ENCODE measurements at regions not wholly inside any gene's neighbourhood (a gene's known extent, or its start where the extent isn't known, plus 50 kb on each side); places are given as distances from the start of the nearest gene placed in this dataset.

GRCh38 chr16:74024953-74025352, 271.7 kb upstream of the PSMD7 start:
- TF ChIP-seq POLR2A (IDR thresholded peaks at IDR 0.05) (no peak), POLR2AphosphoS5 (IDR thresholded peaks at IDR 0.05) (no peak), EP300 (IDR thresholded peaks at IDR 0.05; ENCODE audit: low read depth) (no peak), CTCF (IDR thresholded peaks at IDR 0.05) (no peak)
- no peak for DNase-seq
- in situ Hi-C loops (cut with MboI; ENCODE audit: low pct_ligation_motif_present in 1 of 4, low pct_unique_long_range_greater_than_20kb in 1 of 4, low sequenced_read_pairs in 3 of 4) (no loop called here), intact Hi-C loops (cut with DNase I; ENCODE audit: low total_unique reads) (no loop called here)
- Histone ChIP-seq H3K9me3 (no peaks in the 10 kb centered on the region), H3K4me3 (no peak overlapping the region), H3K36me3 (no peaks in the 10 kb centered on the region), H3K27me3 (no peaks in the 10 kb centered on the region), H3K27ac (no peak overlapping the region), H3K4me1 (peaks cover 0 to 18% (median 12%) of the 10 kb centered on the region in 4 donors)
- 56 to 81% methylated on average over 1 to 2 of the region's 2 CpGs for WGBS, 2 donors (ENCODE audit: low coverage in 1 of 2)

- Histone ChIP-seq H3K36me3 (no peaks in the 10 kb centered on the region), H3K4me1 (no peaks in the 10 kb centered on the region), H3K4me3 (no peak overlapping the region), H3K9me3 (no peaks in the 10 kb centered on the region), H3K27me3 (no peaks in the 10 kb centered on the region), H3K27ac (no peak overlapping the region)
- intact Hi-C loops (cut with DNase I; ENCODE audit: low total_unique reads) (no loop called here), in situ Hi-C loops (cut with MboI; ENCODE audit: low pct_ligation_motif_present in 1 of 4, low pct_unique_long_range_greater_than_20kb in 1 of 4, low sequenced_read_pairs in 3 of 4) (no loop called here)
- 87 to 91% methylated on average over 4 of the region's 4 CpGs for WGBS, 2 donors (ENCODE audit: low coverage in 1 of 2)
- DNase-seq = no peak
- TF ChIP-seq POLR2AphosphoS5 (IDR thresholded peaks at IDR 0.05) = no peak
- TF ChIP-seq POLR2A (IDR thresholded peaks at IDR 0.05) = no peak
- no peak for TF ChIP-seq CTCF (IDR thresholded peaks at IDR 0.05)
- TF ChIP-seq EP300 (IDR thresholded peaks at IDR 0.05; ENCODE audit: low read depth) = no peak
Observed at GRCh38 chr16:74020095-74020670, 276.4 kb upstream of the PSMD7 start.

GRCh38 chr16:74019612-74020011, 277.0 kb upstream of the PSMD7 start:
- TF ChIP-seq POLR2AphosphoS5 (IDR thresholded peaks at IDR 0.05) (no peak), POLR2A (IDR thresholded peaks at IDR 0.05) (no peak), EP300 (IDR thresholded peaks at IDR 0.05; ENCODE audit: low read depth) (no peak), CTCF (IDR thresholded peaks at IDR 0.05) (no peak)
- in situ Hi-C loops (cut with MboI; ENCODE audit: low pct_ligation_motif_present in 1 of 4, low pct_unique_long_range_greater_than_20kb in 1 of 4, low sequenced_read_pairs in 3 of 4) (no loop called here), intact Hi-C loops (cut with DNase I; ENCODE audit: low total_unique reads) (no loop called here)
- no peaks in the 10 kb centered on the region for H3K36me3 ChIP-seq
- 55% methylated on average over 2 to 3 of the region's 3 CpGs for WGBS, 2 donors (ENCODE audit: low coverage in 1 of 2)
- H3K27ac ChIP-seq = no peak overlapping the region
- no peaks in the 10 kb centered on the region for H3K4me1 ChIP-seq
- no peak for DNase-seq
- H3K4me3 ChIP-seq = no peak overlapping the region
- H3K9me3 ChIP-seq = no peaks in the 10 kb centered on the region
- no peaks in the 10 kb centered on the region for H3K27me3 ChIP-seq

GRCh38 chr16:74015953-74016352, 280.7 kb upstream of the PSMD7 start:
- H3K4me3 ChIP-seq = no peak overlapping the region

More at GRCh38 chr16:74015953-74016352, 280.7 kb upstream of the PSMD7 start:
- TF ChIP-seq POLR2A (IDR thresholded peaks at IDR 0.05) (no peak), EP300 (IDR thresholded peaks at IDR 0.05; ENCODE audit: low read depth) (no peak), CTCF (IDR thresholded peaks at IDR 0.05) (no peak), POLR2AphosphoS5 (IDR thresholded peaks at IDR 0.05) (no peak)
- H3K9me3 ChIP-seq = no peaks in the 10 kb centered on the region
- intact Hi-C loops (cut with DNase I; ENCODE audit: low total_unique reads) (no loop called here), in situ Hi-C loops (cut with MboI; ENCODE audit: low pct_ligation_motif_present in 1 of 4, low pct_unique_long_range_greater_than_20kb in 1 of 4, low sequenced_read_pairs in 3 of 4) (no loop called here)
- no peak for DNase-seq
- no peaks in the 10 kb centered on the region for H3K27me3 ChIP-seq
- H3K36me3 ChIP-seq = no peaks in the 10 kb centered on the region
- H3K4me1 ChIP-seq = no peaks in the 10 kb centered on the region
- no peak overlapping the region for H3K27ac ChIP-seq
